Keratinocyte (primary cell): ENCODE measurements at regions not wholly inside any gene's neighbourhood (a gene's known extent, or its start where the extent isn't known, plus 50 kb on each side); places are given as distances from the start of the nearest gene placed in this dataset.

Experiments used
- DNase-seq: peaks from one replicate; pipeline ENCODE4 v3.0.0-alpha.2; 2011; ENCODE audit warnings: low read depth, missing footprints, low spot score
- FAIRE-seq: peaks from 2 replicates; lab custom pipeline; 2011; peaks lifted over from hg19 to GRCh38; lab: Jason Lieb, UNC
- H2AFZ ChIP-seq: 2 replicates; pipeline ENCODE4 v1.6.0; 2012; ENCODE audit warnings: low read length, control low read depth, inconsistent platforms; ENCODE audit not compliant: control insufficient read depth
- H3K27ac ChIP-seq: 2 replicates; pipeline ENCODE4 v1.5.1; 2011; ENCODE audit warnings: low read length; ENCODE audit not compliant: control insufficient read depth, insufficient read depth
- H3K27me3 ChIP-seq: 3 replicates; pipeline ENCODE4 v1.6.0; 2011; ENCODE audit warnings: low read length; ENCODE audit not compliant: control insufficient read depth, insufficient read depth; ENCODE audit errors: extremely low read depth
- H3K36me3 ChIP-seq, 2 experiments: 2 replicates in 1 of 2; 3 replicates in 1 of 2; pipeline ENCODE4 v1.5.1; 2011; ENCODE audit warnings: low read length in 2 of 2, mild to moderate bottlenecking in 1 of 2; ENCODE audit not compliant: control insufficient read depth in 2 of 2, insufficient read depth in 2 of 2; ENCODE audit errors: extremely low read depth in 1 of 2
- H3K4me1 ChIP-seq: 3 replicates; pipeline ENCODE4 v1.5.1; 2011; ENCODE audit warnings: low read length; ENCODE audit not compliant: control insufficient read depth, insufficient read depth; ENCODE audit errors: extremely low read depth
- H3K4me2 ChIP-seq: 3 replicates; pipeline ENCODE4 v1.6.0; 2011; ENCODE audit warnings: low read depth, low read length; ENCODE audit not compliant: control insufficient read depth, insufficient read depth; ENCODE audit errors: extremely low read depth
- H3K4me3 ChIP-seq, 3 experiments: fragments of 200-600 bp in 1 of 3; sonication (generic) in 1 of 3; 2 replicates in 2 of 3; 3 replicates in 1 of 3; pipeline ENCODE4 v1.5.1; 2011 to 2016; ENCODE audit warnings: low read length in 3 of 3, mild to moderate bottlenecking in 3 of 3, control low read depth in 2 of 3, inconsistent platforms in 1 of 3, low read depth in 1 of 3, mixed read lengths in 1 of 3, mixed run types in 1 of 3, moderate library complexity in 1 of 3; ENCODE audit not compliant: control insufficient read depth in 2 of 3, insufficient read depth in 2 of 3; ENCODE audit errors: extremely low read depth in 1 of 3
- H3K79me2 ChIP-seq: 2 replicates; pipeline ENCODE4 v1.6.0; 2012; ENCODE audit warnings: low read length; ENCODE audit not compliant: control insufficient read depth, insufficient read depth
- H3K9ac ChIP-seq: 3 replicates; pipeline ENCODE4 v1.6.0; 2011; ENCODE audit warnings: low read length; ENCODE audit not compliant: control insufficient read depth, insufficient read depth; ENCODE audit errors: extremely low read depth
- H3K9me1 ChIP-seq: 3 replicates; pipeline ENCODE4 v1.6.0; 2011; ENCODE audit warnings: low read length; ENCODE audit not compliant: control insufficient read depth, insufficient read depth; ENCODE audit errors: extremely low read depth
- H3K9me3 ChIP-seq: 2 replicates; pipeline ENCODE4 v1.5.1; 2012; ENCODE audit warnings: low read depth, low read length; ENCODE audit not compliant: control insufficient read depth
- H4K20me1 ChIP-seq: 3 replicates; pipeline ENCODE4 v1.6.0; 2011; ENCODE audit warnings: low read length; ENCODE audit not compliant: control insufficient read depth, insufficient read depth; ENCODE audit errors: extremely low read depth
- CTCF ChIP-seq, 3 experiments: IDR thresholded peaks in 1 of 3; conservative IDR thresholded peaks in 1 of 3; optimal IDR thresholded peaks in 1 of 3; 2 replicates in 2 of 3; 3 replicates in 1 of 3; pipeline versions ENCODE3 to v1.5.1; 2011; ENCODE audit warnings: low read length in 3 of 3, mild to moderate bottlenecking in 3 of 3, moderate library complexity in 2 of 3, control low read depth in 1 of 3, inconsistent platforms in 1 of 3; ENCODE audit not compliant: insufficient read depth in 2 of 3; ENCODE audit errors: extremely low read depth in 1 of 3
- EZH2 ChIP-seq: IDR thresholded peaks from one replicate; pipeline ENCODE4 v1.6.1; 2012; ENCODE audit warnings: inconsistent platforms, mild to moderate bottlenecking, low read length, moderate library complexity
- dilution Hi-C: fragments of 300-500 bp; cut with MboI; formaldehyde crosslinking; loops from one replicate; pipeline ENCODE4 v1.7.0; 2020; ENCODE audit warnings: low sequenced_read_pairs; ENCODE audit not compliant: extremely low pct_ligation_motif_present

DNA sequence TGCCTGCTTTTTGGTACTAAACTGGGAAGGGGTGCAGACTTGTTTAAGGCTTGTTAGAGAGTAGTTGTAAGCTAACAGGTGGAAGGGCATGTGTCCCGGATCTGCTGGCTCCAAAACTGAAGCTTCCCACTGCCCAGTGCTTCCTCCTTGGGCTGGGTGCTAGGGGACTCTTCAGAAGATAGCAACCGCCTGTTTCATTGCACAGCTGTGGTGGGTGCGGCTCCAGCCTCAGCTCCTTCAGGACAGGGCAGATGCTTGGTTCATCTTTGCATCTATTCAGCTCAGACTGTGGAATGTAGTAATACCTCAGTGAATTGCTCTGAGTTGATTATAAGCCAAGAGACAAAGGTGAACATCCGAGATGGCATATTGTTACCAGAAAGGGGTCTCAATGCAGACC is 527.1 kb downstream of the TYW1 start:
- Histone ChIP-seq H3K9me1 (no peaks in the 10 kb centered on the region), H4K20me1 (no peaks in the 10 kb centered on the region), H3K27me3 (no peaks in the 10 kb centered on the region), H3K4me3 (no peak overlapping the region), H3K79me2 (no peaks in the 10 kb centered on the region), H3K4me1 (no peaks in the 10 kb centered on the region), H3K36me3 (no peaks in the 10 kb centered on the region), H2AFZ (no peak overlapping the region), H3K9ac (no peak overlapping the region), H3K9me3 (no peaks in the 10 kb centered on the region), H3K27ac (no peak overlapping the region), H3K4me2 (no peak overlapping the region)
- no peak for DNase-seq
- TF ChIP-seq CTCF (optimal IDR thresholded peaks at IDR 0.05 in 1 of 3, IDR thresholded peaks at IDR 0.05 in 1 of 3, conservative IDR thresholded peaks at IDR 0.05 in 1 of 3; ENCODE audit: extremely low read depth in 1 of 3, insufficient read depth in 2 of 3, low read length in 3 of 3) (no peak), EZH2 (no peak)
- no peak for FAIRE-seq
- dilution Hi-C loops = no loop called here

DNA sequence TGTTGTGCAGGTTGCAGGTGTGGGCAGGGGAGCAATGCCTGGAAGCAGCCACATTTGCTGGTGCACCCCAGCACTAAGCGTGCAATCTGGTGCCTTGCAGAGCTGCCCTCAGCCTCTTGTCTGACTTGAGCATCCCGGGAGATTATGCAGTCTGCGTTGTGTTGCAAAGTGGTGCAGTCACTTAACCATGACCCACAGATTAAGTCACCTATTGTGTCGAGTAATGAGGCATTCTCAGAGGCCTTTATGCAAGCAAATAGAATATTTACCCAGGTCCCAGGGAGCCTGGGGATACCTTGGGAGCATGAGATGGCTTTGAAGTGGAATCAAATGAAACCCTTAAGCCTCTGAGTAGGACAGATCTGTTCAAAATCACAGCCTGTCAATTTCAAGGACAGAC is 529.0 kb downstream of the TYW1 start:
- FAIRE-seq = no peak
- Histone ChIP-seq H3K36me3 (no peaks in the 10 kb centered on the region), H3K27me3 (no peaks in the 10 kb centered on the region), H3K27ac (no peak overlapping the region), H3K9ac (no peak overlapping the region), H3K79me2 (no peaks in the 10 kb centered on the region), H4K20me1 (no peaks in the 10 kb centered on the region), H3K9me3 (no peaks in the 10 kb centered on the region), H3K4me2 (no peak overlapping the region), H3K4me1 (no peaks in the 10 kb centered on the region), H3K4me3 (no peak overlapping the region), H3K9me1 (no peaks in the 10 kb centered on the region), H2AFZ (no peak overlapping the region)
- dilution Hi-C loops = no loop called here
- no peak for TF ChIP-seq CTCF (optimal IDR thresholded peaks at IDR 0.05 in 1 of 3, IDR thresholded peaks at IDR 0.05 in 1 of 3, conservative IDR thresholded peaks at IDR 0.05 in 1 of 3; ENCODE audit: extremely low read depth in 1 of 3, insufficient read depth in 2 of 3, low read length in 3 of 3)
- TF ChIP-seq EZH2 = no peak
- no peak for DNase-seq
